GM21423 (cell line): ENCODE measurements at regions not wholly inside any gene's neighbourhood (a gene's known extent, or its start where the extent isn't known, plus 50 kb on each side); places are given as distances from the start of the nearest gene placed in this dataset.

Experiments
- ATAC-seq: cut with Tn5 transposase; IDR thresholded peaks from one replicate; pipeline ENCODE4 v1.9.1; 2021; ENCODE audit warnings: mild to moderate bottlenecking, moderate library complexity; ENCODE audit not compliant: unreplicated experiment

DNA sequence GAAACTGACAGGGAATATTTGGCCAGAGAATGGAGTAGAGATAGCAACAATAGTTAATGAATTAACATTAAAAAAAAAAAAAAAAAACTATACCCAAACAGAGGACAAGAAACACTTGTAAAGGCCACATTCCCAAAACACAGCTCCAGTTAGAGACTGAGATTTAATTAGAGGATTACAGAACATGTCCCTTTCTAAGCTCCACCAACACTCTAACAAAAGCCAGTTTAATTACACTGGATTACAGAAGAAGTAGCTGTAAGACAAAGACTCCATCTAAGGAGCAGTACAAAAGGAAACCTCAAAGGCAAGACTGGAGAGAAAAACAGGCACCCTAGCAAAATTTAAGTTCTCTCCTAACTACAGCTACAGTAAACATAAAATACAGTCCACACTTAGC lies 1247.7 kb upstream of the AGA start:
- no peak for ATAC-seq

- ATAC-seq, result no peak
Measured at GRCh38 chr4:178693816-178694215, 1251.6 kb upstream of the AGA start.

DNA sequence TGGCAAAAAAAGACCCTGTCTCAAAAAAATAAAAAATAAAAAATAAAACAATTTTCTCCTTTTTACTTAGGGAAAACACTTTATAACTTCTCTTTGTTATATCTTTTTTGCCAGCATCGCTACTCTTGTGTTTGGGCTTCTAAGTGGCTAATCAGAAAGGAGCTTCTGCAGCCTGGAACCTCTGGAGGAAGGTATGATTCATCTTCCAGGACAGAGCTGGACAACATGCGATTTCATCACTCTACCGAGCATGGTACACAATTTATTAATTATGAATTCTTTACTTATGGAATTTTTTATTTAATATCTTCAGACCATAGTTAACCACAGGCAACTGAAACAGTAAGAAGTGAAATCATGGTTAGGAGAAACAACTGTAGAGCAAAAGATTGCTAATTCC lies 1254.3 kb upstream of the AGA start:
- ATAC-seq, result no peak

DNA sequence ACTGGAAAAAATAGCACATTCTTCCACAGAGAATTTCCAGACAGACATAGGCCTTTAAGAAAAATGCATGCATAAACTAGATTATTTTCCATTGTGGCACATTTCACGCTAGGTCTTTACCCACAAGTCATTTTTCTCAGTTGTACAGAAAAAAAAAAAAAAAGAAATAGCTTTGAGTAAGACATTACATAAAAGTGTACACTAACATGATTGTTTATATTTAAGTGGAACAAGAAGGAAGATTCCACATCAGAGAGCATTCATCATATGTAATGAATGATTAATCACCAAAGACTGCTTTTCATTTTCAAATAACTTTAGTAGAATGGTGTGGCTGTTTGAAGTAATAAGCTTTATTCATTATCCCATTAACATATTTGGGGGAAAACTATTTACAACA lies 1270.2 kb upstream of the AGA start:
- no peak for ATAC-seq

GRCh38 chr4:178738026-178738425 lies 1295.8 kb upstream of the AGA start:
- ATAC-seq, result no peak

DNA sequence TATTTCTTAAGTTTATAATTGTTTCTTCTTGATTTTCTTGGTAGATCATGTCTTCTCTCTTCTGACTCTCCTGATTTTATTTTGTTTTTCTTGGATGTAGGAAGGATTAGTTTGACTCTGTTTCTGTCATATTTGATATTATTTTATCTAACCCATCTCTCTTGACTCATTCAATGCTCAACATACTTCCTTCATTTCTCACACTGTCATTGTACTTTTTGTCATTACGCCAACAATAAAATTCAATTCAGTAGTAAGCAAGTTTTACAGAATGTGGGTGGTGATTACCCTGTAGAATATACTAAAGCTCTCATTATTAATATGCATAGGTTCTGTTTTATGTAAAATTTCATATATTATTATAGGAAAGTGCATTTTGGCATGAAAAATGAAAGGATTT lies 1303.0 kb upstream of the AGA start:
- no peak for ATAC-seq

- no peak for ATAC-seq
Measured at GRCh38 chr4:178752954-178753525, 1310.8 kb upstream of the AGA start.

GRCh38 chr4:178778496-178778895 lies 1336.3 kb upstream of the AGA start:
- no peak for ATAC-seq

DNA sequence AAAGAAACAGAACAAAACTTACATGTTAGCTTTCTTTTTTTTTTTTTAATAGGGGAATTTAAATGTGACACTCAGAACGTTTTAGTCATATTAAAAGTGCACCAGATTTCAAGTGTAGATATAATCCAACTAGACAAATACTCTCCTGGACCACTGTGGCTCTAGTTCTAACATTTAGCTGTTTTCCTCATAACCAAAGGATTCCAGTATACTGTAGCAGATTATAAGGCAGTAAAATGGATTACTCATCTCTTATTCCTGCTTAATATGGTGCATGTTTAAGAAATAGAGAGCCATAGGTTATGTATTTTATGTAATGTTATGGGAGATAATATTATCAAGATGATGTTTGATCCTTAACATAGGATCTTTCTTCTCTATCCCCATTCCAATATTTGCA lies 1339.5 kb upstream of the AGA start:
- ATAC-seq, result no peak

GRCh38 chr4:178784491-178784890 lies 1342.3 kb upstream of the AGA start:
- no peak for ATAC-seq

DNA sequence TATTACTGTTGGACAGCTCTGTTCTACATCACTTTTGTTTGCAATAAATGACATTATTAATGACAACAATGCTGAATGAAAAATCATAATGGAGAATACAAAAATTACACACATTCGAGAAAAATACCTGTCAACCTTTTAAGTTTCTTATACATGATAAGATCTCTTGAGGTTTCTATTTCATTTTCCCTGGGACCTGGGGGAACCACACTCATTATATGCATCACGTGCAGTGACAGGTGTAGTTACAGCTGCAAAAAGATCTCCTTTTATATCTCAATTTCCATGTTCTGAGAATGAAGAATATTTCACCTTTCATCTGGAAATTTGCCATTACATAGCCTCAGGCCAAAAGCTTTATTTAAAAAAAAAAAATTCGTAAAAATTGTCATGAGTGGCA lies 1347.0 kb upstream of the AGA start:
- no peak for ATAC-seq

DNA sequence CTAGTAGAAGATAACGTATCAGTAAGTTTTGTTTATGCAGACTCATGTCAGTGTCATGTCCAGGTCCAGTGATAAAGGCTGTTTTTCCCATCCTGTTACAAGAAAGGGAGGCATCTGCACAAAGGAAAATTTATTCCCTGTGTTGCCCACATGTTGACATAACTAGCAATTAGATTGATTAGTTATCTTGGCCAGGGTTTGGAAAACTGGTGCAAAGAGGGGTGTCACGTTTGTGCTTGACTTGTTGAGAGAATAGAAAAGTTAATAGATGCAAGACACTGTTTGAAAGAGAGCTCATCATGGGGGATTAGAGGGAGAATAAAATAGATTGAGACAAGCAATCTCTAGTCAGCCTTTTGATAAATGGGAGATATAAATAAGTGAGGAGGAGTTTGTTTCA lies 1357.0 kb upstream of the AGA start:
- ATAC-seq, result no peak

GRCh38 chr4:178808106-178808505 lies 1365.9 kb upstream of the AGA start:
- ATAC-seq, result no peak

GRCh38 chr4:178809921-178810320 lies 1367.7 kb upstream of the AGA start:
- no peak for ATAC-seq

DNA sequence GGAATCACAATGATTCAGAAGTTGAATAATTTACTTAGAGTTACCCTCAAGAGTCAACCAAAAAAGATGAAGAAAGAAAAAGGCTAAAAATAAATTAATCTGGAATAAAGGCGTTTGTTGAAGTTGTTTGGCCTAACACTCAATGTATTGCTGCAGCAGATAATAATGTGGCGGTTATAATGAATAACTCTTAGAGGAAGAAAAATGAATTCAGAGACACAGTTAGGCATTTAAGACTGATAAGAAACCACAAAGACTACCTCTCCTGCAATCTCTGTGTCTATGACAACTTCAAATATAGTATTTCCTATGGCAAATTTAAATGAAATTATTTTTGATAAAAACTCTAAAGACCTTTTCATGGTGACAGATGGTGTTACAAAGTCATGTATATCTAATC lies 1369.1 kb upstream of the AGA start:
- ATAC-seq, result no peak

DNA sequence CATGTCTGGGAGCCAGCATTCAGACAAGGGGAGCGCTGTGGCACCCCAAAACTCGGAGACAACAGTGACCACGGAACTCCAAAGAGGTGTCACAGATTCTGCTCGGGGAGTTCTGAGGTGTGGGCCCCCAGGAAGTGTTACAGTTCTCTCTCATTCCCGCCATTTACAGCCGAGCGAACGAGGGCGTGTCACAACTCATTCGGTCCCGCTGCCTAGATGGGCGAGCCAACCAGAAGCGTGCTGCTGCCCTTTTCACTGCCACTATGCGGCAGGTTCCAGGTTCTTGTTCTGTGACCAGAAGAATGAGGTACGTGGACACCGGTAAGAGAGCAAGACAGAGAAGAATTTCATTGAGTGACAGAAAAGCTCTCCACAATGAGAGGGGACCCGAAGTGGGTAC lies 1370.6 kb upstream of the AGA start:
- ATAC-seq, result no peak

DNA sequence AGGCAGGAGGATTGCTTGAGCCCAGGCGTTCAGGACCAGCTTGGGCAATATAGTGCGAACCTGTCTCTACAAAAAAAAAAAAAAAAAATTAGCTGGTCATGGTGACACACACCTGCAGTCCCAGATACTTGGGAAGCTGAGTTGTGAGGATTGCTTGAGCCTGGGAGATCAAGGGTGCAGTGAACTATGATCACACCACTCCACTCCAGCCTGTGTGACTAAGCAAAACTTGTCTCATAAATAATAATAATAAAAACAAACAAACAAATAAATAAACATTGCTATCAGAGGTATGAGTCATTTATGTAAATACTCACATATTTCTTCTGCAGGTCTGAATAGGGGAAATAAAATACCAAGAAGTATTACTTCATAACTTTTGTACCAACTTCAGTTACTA lies 1372.7 kb upstream of the AGA start:
- ATAC-seq, result no peak

DNA sequence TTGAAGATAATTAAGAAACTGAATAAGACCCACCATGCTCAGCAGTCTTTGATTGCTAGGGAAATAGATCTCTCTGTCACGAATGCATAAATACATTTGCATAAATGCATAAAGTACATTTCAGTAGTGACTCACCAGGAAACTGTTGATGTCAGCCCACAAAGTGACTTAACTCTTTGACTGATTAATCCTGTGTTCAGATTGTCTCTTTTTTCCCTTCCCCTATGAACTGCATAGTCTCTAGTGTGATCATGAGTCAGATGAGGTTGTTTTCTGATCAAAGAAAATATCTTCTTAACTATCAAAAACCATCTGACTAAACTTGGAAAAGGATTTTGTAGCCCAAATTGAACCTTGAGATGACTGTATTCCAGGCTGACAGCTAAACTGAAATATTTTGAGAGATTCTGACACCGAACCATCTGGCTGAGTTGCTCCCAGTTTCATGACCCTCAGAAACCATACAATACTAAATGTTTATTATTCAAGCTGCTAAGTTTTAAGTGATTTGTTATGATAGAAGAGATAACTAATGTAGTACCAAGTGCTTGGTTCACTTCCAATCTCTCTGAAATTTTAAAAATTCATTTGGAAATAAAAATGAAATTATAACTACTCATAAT lies 1381.5 kb upstream of the AGA start:
- no peak for ATAC-seq

DNA sequence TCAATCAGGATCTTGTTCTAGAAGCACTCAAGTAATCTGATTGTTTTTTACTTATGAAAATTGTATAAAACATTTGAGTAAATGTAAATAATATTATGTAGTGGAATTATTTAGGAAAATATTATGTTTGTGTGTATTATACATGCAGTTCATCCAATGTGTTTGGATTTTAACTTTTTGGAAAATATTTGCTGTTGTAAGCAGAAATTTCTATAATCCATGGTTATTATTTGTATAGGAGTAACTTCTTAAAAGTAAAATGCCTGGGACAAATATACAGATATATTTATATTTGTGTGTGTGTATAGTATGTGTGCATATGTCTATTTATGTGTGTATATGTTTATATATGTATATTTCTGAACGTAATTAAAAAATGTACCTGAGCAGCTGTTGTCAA lies 1394.6 kb upstream of the AGA start:
- no peak for ATAC-seq

DNA sequence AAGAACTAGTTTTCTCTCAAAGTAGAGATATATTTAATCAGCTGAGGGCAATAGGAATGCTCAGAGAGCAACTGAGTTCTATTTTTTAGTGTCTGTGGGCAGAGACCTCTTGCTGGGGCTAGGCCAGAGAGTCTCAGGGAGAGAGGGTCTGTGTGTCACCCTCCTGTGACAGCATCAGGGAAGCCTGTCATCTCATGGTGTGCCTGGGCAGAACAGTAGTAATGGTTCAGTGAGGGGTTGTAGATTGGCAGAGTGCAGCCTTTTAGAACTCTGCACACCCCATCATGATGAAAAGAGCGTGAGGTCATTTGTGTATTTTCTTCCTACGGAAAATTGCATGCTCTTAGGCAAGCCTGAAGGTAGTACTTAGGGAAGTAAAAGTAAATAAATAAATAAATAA lies 1396.5 kb upstream of the AGA start:
- ATAC-seq, result no peak

DNA sequence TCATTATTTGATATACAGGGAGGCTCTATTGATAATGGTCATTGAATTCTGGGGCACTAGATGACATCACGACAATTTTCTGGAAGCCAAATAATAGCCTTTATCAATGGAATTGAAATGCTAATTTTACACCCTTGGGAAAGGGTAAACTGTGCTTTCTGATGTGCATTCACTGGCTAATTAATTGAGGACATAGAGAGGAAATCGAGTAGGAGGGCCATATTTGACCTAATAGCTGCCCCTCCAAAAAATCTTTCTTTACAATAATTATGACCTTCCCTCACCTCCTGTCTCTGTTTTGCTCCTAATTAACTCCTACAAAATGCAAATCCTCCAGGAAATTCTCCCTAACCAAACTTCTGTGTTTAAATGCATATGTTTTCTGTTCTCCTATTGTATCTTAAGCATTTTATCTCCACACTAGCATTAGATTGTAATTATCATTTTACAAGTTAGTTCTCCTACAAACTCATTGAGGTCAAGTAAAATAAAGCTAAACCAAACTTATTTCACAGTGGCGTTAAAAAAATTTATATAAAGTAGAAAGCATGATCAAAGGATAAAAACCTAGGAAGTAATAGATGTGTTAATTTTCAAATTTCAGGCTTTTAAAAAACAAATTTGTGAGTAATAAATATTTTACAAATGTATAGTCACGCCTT lies 1414.0 kb upstream of the AGA start:
- ATAC-seq, result no peak

GRCh38 chr4:178871476-178871875 lies 1429.2 kb upstream of the AGA start:
- no peak for ATAC-seq

GRCh38 chr4:178881937-178882336 lies 1439.7 kb upstream of the AGA start:
- ATAC-seq, result no peak
